ENCODE measurements at regions not wholly inside any gene's neighbourhood (a gene's known extent, or its start where the extent isn't known, plus 50 kb on each side); places are given as distances from the start of the nearest gene placed in this dataset.

DNA sequence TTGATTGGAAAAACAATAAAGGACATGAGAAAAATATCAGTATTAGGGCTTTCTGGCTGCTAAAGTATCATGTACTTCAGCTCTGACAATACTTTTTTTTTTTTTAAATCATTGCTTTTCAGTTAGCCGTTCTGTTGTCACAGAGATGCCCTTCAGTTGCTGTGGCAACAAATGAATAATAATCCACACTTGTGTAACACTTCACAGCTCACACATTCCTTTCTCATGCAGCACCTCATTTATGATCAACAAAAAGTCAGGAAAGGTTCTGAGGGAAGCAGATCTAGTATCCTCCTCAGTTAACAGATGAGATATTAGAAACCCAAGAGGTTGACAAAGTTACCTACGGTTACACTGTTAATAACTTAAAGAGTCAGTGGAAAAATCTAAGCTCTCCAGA is 444.2 kb upstream of the SLIT2 start:
- POLR2A ChIA-PET: no interaction called here
- H3K4me3 ChIP-seq (replicated peaks in 1 of 3; ENCODE audit: insufficient read depth in 1 of 3, low read depth in 2 of 3, low read length in 3 of 3): no peak overlapping the region
- H4K20me1 ChIP-seq (ENCODE audit: insufficient read depth, low read length): no peaks in the 10 kb centered on the region
- ATAC-seq (no peak), FAIRE-seq (no peak), DNase-seq (ENCODE audit: low spot score) (no peak)
- H3K27me3 ChIP-seq (ENCODE audit: control insufficient read depth in 1 of 2, insufficient read depth in 2 of 2, low read length in 2 of 2): no peaks in the 10 kb centered on the region
- H3K27ac ChIP-seq (ENCODE audit: extremely low read length, insufficient read depth, low read length): no peak overlapping the region
- intact Hi-C loops (cut with micrococcal nuclease; ENCODE audit: unreplicated experiment) (no loop called here), in situ Hi-C loops (cut with HindIII; ENCODE audit: extremely low pct_ligation_motif_present, low pct_unique_long_range_greater_than_20kb) (no loop called here)
- H3K9ac ChIP-seq (ENCODE audit: insufficient read depth, low read depth, low read length): no peak overlapping the region
- CTCF ChIA-PET (ENCODE audit: low intra/inter-chr PET ratio, low total read pairs): no interaction called here
- no peaks in the 10 kb centered on the region for H3K4me1 ChIP-seq (ENCODE audit: insufficient read depth, low read length)
- H3K79me2 ChIP-seq (ENCODE audit: insufficient read depth, low read length): no peaks in the 10 kb centered on the region
- peaks cover 94% of the 10 kb centered on the region for H3K9me3 ChIP-seq (ENCODE audit: low read length)
- no TSS peak for BruUV-seq (replicated peaks)
- no peak overlapping the region for H2AFZ ChIP-seq (ENCODE audit: low read length)
- no peak overlapping the region for H3K4me2 ChIP-seq (ENCODE audit: low read depth, low read length)
- 0% methylated on average over 2 of the region's 2 CpGs for WGBS (ENCODE audit: low lambda C conversion rate)
- H3K36me3 ChIP-seq (replicated peaks in 1 of 2; ENCODE audit: control insufficient read depth in 1 of 2, insufficient read depth in 2 of 2, low read length in 2 of 2): no peaks in the 10 kb centered on the region
- TF ChIP-seq SRSF9 (IDR thresholded peaks at IDR 0.05; ENCODE audit: borderline replicate concordance, insufficient read depth, low read depth, low read length, poor library complexity, severe bottlenecking) (no peak), GATA4 (IDR thresholded peaks at IDR 0.05; ENCODE audit: borderline replicate concordance, low read depth) (no peak), DPF2 (CRISPR knock-in tag; IDR thresholded peaks at IDR 0.05; ENCODE audit: borderline replicate concordance, low read depth) (no peak), ZUFSP (CRISPR knock-in tag; IDR thresholded peaks at IDR 0.05; ENCODE audit: borderline replicate concordance) (no peak), ZNF335 (CRISPR knock-in tag; IDR thresholded peaks at IDR 0.05) (no peak), PCBP1 (IDR thresholded peaks at IDR 0.05; ENCODE audit: borderline replicate concordance, low read depth, low read length) (no peak), ATRX (CRISPR knock-in tag; IDR thresholded peaks at IDR 0.05; ENCODE audit: borderline replicate concordance) (no peak), XRCC5 (optimal IDR thresholded peaks at IDR 0.05; ENCODE audit: low read length) (no peak)
- TF ChIP-seq, protein P1, sequence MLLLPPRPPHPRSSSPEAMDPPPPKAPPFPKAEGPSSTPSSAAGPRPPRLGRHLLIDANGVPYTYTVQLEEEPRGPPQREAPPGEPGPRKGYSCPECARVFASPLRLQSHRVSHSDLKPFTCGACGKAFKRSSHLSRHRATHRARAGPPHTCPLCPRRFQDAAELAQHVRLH (CRISPR knock-in tag; IDR thresholded peaks at IDR 0.05; ENCODE audit: borderline replicate concordance, low read depth): no peak

All from HepG2 (cell line).